ENCODE measurements at regions not wholly inside any gene's neighbourhood (a gene's known extent, or its start where the extent isn't known, plus 50 kb on each side); places are given as distances from the start of the nearest gene placed in this dataset.

GRCh38 chr17:79179334-79179733 lies 104.7 kb downstream of the ENGASE start:
- Histone ChIP-seq H3K27ac (ENCODE audit: low read depth, low read length, severe bottlenecking) (no peak overlapping the region), H3K4me1 (ENCODE audit: control insufficient read depth, insufficient read depth, low read length, poor library complexity, severe bottlenecking) (no peaks in the 10 kb centered on the region), H3K4me3 (ENCODE audit: extremely low read depth, insufficient read depth, low read length, poor library complexity, severe bottlenecking) (no peak overlapping the region), H3K36me3 (ENCODE audit: control insufficient read depth, insufficient read depth, low read length) (no peaks in the 10 kb centered on the region), H3K9me3 (ENCODE audit: control insufficient read depth, low read length) (no peaks in the 10 kb centered on the region)
- 88 to 94% methylated on average over 12 to 14 of the region's 16 CpGs for WGBS, 2 experiments (ENCODE audit: insufficient coverage in 2 of 2)

GRCh38 chr17:79177877-79178276 lies 103.3 kb downstream of the ENGASE start:
- Histone ChIP-seq H3K9me3 (ENCODE audit: control insufficient read depth, low read length) (no peaks in the 10 kb centered on the region), H3K27ac (ENCODE audit: low read depth, low read length, severe bottlenecking) (no peak overlapping the region), H3K36me3 (ENCODE audit: control insufficient read depth, insufficient read depth, low read length) (no peaks in the 10 kb centered on the region), H3K4me1 (ENCODE audit: control insufficient read depth, insufficient read depth, low read length, poor library complexity, severe bottlenecking) (peaks cover 3% of the 10 kb centered on the region), H3K4me3 (ENCODE audit: extremely low read depth, insufficient read depth, low read length, poor library complexity, severe bottlenecking) (no peak overlapping the region)
- WGBS, 2 experiments (ENCODE audit: insufficient coverage in 2 of 2), result 84 to 90% methylated on average over 16 to 20 of the region's 20 CpGs

GRCh38 chr17:79176792-79177601 lies 102.4 kb downstream of the ENGASE start:
- Histone ChIP-seq H3K4me1 (ENCODE audit: control insufficient read depth, insufficient read depth, low read length, poor library complexity, severe bottlenecking) (peaks cover 3% of the 10 kb centered on the region), H3K36me3 (ENCODE audit: control insufficient read depth, insufficient read depth, low read length) (no peaks in the 10 kb centered on the region), H3K9me3 (ENCODE audit: control insufficient read depth, low read length) (no peaks in the 10 kb centered on the region), H3K27ac (ENCODE audit: low read depth, low read length, severe bottlenecking) (no peak overlapping the region), H3K4me3 (ENCODE audit: extremely low read depth, insufficient read depth, low read length, poor library complexity, severe bottlenecking) (no peak overlapping the region)
- 63 to 67% methylated on average over 13 to 17 of the region's 21 CpGs for WGBS, 2 experiments (ENCODE audit: insufficient coverage in 2 of 2)

- H3K36me3 ChIP-seq (ENCODE audit: control insufficient read depth, insufficient read depth, low read length), result no peaks in the 10 kb centered on the region
- no peak overlapping the region for H3K27ac ChIP-seq (ENCODE audit: low read depth, low read length, severe bottlenecking)
- peaks cover 3% of the 10 kb centered on the region for H3K4me1 ChIP-seq (ENCODE audit: control insufficient read depth, insufficient read depth, low read length, poor library complexity, severe bottlenecking)
- WGBS, 2 experiments (ENCODE audit: insufficient coverage in 2 of 2), result 92% methylated on average over 26 of the region's 28 CpGs
- no peak overlapping the region for H3K4me3 ChIP-seq (ENCODE audit: extremely low read depth, insufficient read depth, low read length, poor library complexity, severe bottlenecking)
- no peaks in the 10 kb centered on the region for H3K9me3 ChIP-seq (ENCODE audit: control insufficient read depth, low read length)
Observed at GRCh38 chr17:79174905-79175856, 100.6 kb downstream of the ENGASE start.

- Histone ChIP-seq H3K4me1 (ENCODE audit: control insufficient read depth, insufficient read depth, low read length, poor library complexity, severe bottlenecking) (peaks cover 3% of the 10 kb centered on the region), H3K36me3 (ENCODE audit: control insufficient read depth, insufficient read depth, low read length) (no peaks in the 10 kb centered on the region), H3K27ac (ENCODE audit: low read depth, low read length, severe bottlenecking) (no peak overlapping the region), H3K4me3 (ENCODE audit: extremely low read depth, insufficient read depth, low read length, poor library complexity, severe bottlenecking) (no peak overlapping the region), H3K9me3 (ENCODE audit: control insufficient read depth, low read length) (no peaks in the 10 kb centered on the region)
- 91 to 94% methylated on average over 7 of the region's 10 CpGs for WGBS, 2 experiments (ENCODE audit: insufficient coverage in 2 of 2)
Observed at GRCh38 chr17:79174193-79174765, 99.7 kb downstream of the ENGASE start.

GRCh38 chr17:79171188-79171587 lies 96.6 kb downstream of the ENGASE start:
- no peak overlapping the region for H3K4me3 ChIP-seq (ENCODE audit: extremely low read depth, insufficient read depth, low read length, poor library complexity, severe bottlenecking)

GRCh38 chr17:79169861-79170260 lies 95.2 kb downstream of the ENGASE start:
- peaks cover 4% of the 10 kb centered on the region for H3K4me1 ChIP-seq (ENCODE audit: control insufficient read depth, insufficient read depth, low read length, poor library complexity, severe bottlenecking)
- WGBS, 2 experiments (ENCODE audit: insufficient coverage in 2 of 2), result 88 to 94% methylated on average over 4 of the region's 6 CpGs
- H3K4me3 ChIP-seq (ENCODE audit: extremely low read depth, insufficient read depth, low read length, poor library complexity, severe bottlenecking), result no peak overlapping the region
- no peaks in the 10 kb centered on the region for H3K36me3 ChIP-seq (ENCODE audit: control insufficient read depth, insufficient read depth, low read length)
- H3K9me3 ChIP-seq (ENCODE audit: control insufficient read depth, low read length), result no peaks in the 10 kb centered on the region
- H3K27ac ChIP-seq (ENCODE audit: low read depth, low read length, severe bottlenecking), result no peak overlapping the region

More at GRCh38 chr17:79171188-79171587, 96.6 kb downstream of the ENGASE start:
- Histone ChIP-seq H3K9me3 (ENCODE audit: control insufficient read depth, low read length) (no peaks in the 10 kb centered on the region), H3K27ac (ENCODE audit: low read depth, low read length, severe bottlenecking) (no peak overlapping the region), H3K4me1 (ENCODE audit: control insufficient read depth, insufficient read depth, low read length, poor library complexity, severe bottlenecking) (peaks cover 3% of the 10 kb centered on the region), H3K36me3 (ENCODE audit: control insufficient read depth, insufficient read depth, low read length) (no peaks in the 10 kb centered on the region)
- WGBS, 2 experiments (ENCODE audit: insufficient coverage in 2 of 2), result 79 to 87% methylated on average over 13 of the region's 13 CpGs

GRCh38 chr17:79169366-79169765 lies 94.7 kb downstream of the ENGASE start:
- Histone ChIP-seq H3K4me1 (ENCODE audit: control insufficient read depth, insufficient read depth, low read length, poor library complexity, severe bottlenecking) (peaks cover 7% of the 10 kb centered on the region), H3K4me3 (ENCODE audit: extremely low read depth, insufficient read depth, low read length, poor library complexity, severe bottlenecking) (no peak overlapping the region), H3K36me3 (ENCODE audit: control insufficient read depth, insufficient read depth, low read length) (no peaks in the 10 kb centered on the region), H3K27ac (ENCODE audit: low read depth, low read length, severe bottlenecking) (no peak overlapping the region), H3K9me3 (ENCODE audit: control insufficient read depth, low read length) (no peaks in the 10 kb centered on the region)
- WGBS, 2 experiments (ENCODE audit: insufficient coverage in 2 of 2), result 84 to 90% methylated on average over 5 to 11 of the region's 11 CpGs

GRCh38 chr17:79168486-79169055 lies 93.9 kb downstream of the ENGASE start:
- WGBS, 2 experiments (ENCODE audit: insufficient coverage in 2 of 2), result 96 to 97% methylated on average over 19 to 20 of the region's 20 CpGs
- no peaks in the 10 kb centered on the region for H3K9me3 ChIP-seq (ENCODE audit: control insufficient read depth, low read length)
- peaks cover 4% of the 10 kb centered on the region for H3K4me1 ChIP-seq (ENCODE audit: control insufficient read depth, insufficient read depth, low read length, poor library complexity, severe bottlenecking)
- no peak overlapping the region for H3K27ac ChIP-seq (ENCODE audit: low read depth, low read length, severe bottlenecking)
- H3K36me3 ChIP-seq (ENCODE audit: control insufficient read depth, insufficient read depth, low read length), result no peaks in the 10 kb centered on the region
- H3K4me3 ChIP-seq (ENCODE audit: extremely low read depth, insufficient read depth, low read length, poor library complexity, severe bottlenecking), result no peak overlapping the region

GRCh38 chr17:79167486-79167885 lies 92.9 kb downstream of the ENGASE start:
- Histone ChIP-seq H3K27ac (ENCODE audit: low read depth, low read length, severe bottlenecking) (no peak overlapping the region), H3K36me3 (ENCODE audit: control insufficient read depth, insufficient read depth, low read length) (no peaks in the 10 kb centered on the region), H3K4me1 (ENCODE audit: control insufficient read depth, insufficient read depth, low read length, poor library complexity, severe bottlenecking) (peaks cover 4% of the 10 kb centered on the region), H3K9me3 (ENCODE audit: control insufficient read depth, low read length) (no peaks in the 10 kb centered on the region), H3K4me3 (ENCODE audit: extremely low read depth, insufficient read depth, low read length, poor library complexity, severe bottlenecking) (no peak overlapping the region)
- 91 to 95% methylated on average over 14 of the region's 14 CpGs for WGBS, 2 experiments (ENCODE audit: insufficient coverage in 2 of 2)

Data from mesodermal cell (in vitro differentiated cells).